ENCODE measurements at regions not wholly inside any gene's neighbourhood (a gene's known extent, or its start where the extent isn't known, plus 50 kb on each side); places are given as distances from the start of the nearest gene placed in this dataset.
"Not testable (repeated sequence)": the region's sequence is repeated elsewhere in the genome, so short reads cannot be mapped to it uniquely, and the experiment has no call there.

- no peak for DNase-seq
These were observed 775.9 kb upstream of the CDH9 start for GRCh38 chr5:27814286-27814685.

DNA sequence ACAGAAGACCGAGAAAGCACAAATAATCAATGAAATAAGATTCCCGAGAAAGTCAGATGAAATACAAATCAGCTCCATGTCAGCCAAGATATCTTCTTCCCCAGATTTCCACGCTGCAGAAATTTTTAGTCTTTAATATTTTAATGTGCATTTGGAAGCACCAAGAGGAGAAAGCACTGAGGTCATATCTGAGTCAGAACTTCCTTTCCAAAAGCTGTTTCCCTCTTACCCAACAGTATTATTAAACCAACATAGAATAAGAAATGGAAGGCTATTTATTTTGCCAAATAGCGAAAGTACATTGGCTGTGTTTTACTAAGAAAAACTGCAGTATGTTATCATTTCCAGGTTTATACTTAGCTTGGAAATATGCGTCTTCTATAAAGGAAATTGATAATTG lies 772.1 kb upstream of the CDH9 start:
- DNase-seq: no peak

- no peak for DNase-seq
These were observed 758.8 kb upstream of the CDH9 start for GRCh38 chr5:27797220-27797619.

GRCh38 chr5:27788184-27788583 lies 749.8 kb upstream of the CDH9 start:
- DNase-seq: no peak

- DNase-seq: no peak
These were observed 745.9 kb upstream of the CDH9 start for GRCh38 chr5:27784317-27784716.

DNA sequence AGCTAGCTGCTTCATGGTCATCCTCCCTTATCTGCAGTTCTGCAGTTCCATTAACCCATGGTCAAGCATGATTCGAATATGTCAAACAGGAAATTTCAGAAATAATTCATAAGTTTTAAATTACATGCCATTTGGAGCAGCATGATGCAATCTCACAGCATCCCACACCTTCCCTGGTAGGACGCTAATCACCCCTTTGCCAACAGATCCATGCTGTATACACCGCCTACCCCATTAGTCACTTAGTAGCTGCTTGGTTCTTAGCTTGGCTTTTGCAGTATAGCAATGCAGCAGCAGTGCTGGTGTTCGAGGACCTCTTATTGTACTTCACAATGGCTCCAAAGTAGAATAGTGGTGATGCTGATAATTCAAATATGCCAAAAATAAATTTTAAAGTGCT lies 739.7 kb upstream of the CDH9 start:
- no peak for DNase-seq

DNA sequence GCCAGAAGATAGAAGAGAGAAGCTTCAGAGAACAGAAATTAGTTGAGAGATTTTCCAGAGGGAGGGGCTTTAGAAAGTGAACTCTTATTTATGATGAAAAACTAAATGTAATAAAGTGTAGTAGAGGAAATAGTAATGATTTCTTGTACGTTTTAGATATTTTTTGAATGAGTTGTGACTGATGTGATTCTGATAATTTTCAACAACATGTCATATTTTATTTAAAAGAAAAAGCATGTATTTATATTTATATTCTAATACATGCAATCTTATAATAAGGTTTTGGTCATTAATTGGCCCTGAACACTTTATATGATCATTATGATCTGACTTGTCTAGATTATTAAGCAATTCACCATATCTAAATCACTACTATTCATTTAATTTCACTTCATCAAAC lies 735.2 kb upstream of the CDH9 start:
- DNase-seq: no peak

GRCh38 chr5:27773166-27773565 lies 734.8 kb upstream of the CDH9 start:
- DNase-seq: no peak

GRCh38 chr5:27769748-27770402 lies 731.5 kb upstream of the CDH9 start:
- DNase-seq: no peak

DNA sequence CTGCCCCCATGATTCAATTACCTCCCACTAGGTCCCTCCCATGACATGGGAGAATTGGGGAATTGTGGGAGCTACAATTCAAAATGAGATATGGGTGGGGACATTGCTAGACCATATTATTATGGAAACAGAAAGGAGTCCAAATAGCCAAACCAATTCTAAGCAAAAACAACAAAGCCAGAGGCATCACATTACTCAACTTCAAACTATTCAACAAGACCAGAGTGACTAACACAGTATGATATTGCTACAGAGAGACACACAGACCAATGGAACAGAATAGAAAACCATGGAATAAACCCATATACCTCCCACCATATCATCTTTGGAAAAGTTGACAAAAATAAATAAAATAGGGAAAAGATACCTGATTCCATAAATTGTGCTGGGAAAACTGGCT lies 710.5 kb upstream of the CDH9 start:
- DNase-seq: no peak

DNA sequence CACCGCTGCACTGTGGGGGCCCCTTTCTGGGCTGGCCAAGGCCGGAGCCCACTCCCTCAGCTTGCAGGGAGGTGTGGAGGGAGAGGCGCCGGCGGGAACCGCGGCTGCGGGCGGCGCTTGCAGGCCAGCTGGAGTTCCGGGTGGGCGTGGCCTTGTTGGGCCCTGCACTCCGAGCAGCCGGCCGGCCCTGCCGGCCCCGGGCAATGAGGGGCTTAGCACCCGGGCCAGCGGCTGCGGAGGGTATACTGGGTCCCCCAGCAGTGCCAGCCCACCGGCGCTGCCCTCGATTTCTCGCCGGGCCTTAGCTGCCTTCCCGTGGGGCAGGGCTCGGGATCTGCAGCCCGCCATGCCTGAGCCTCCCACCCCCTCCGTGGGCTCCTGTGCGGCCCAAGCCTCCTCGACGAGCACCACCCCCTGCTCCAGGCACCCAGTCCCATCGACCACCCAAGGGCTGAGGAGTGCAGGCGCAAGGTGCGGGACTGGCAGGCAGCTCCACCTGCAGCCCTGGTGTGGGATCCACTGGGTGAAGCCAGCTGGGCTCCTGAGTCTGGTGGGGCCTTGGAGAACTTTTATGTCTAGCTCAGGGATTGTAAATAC lies 705.1 kb upstream of the CDH9 start:
- not testable (repeated sequence) for DNase-seq

DNA sequence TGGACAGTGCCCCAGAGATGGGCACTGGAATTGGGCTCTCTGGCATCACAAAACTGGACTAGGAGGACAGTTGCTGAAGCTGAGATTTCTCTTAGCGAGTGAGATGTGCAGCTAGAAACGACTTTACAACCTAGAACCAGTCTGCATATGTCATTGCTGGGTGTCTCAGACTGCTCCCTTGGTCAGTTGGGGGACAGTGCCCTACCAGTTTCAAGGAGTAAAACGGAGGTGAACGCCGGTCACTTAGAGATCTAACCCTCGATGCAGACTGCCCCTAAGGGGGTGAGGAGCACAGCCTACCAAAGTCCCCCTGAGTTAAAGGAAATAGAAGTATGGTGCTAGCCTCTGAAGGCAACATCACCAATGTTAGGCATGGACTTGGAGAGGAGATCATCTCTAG lies 704.4 kb upstream of the CDH9 start:
- DNase-seq: no peak

DNA sequence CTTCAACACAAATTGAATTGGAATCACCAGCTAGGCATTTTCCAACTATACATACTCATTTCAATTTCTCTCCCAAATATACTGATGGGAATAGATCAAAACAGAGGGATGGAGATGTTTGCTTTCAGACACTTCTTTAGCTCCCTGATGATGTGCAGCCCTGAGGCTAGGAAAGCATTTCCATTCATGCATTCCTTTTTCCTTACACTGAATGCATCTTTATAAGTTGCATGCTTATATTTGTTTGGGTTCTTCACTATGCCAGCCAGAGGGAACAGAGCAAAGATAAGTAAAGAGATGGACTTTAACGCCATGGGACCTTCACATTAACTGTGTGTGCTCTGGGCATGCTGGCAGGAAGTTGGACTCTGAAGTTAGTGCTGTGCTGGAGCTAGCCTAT lies 696.5 kb upstream of the CDH9 start:
- DNase-seq: no peak

DNA sequence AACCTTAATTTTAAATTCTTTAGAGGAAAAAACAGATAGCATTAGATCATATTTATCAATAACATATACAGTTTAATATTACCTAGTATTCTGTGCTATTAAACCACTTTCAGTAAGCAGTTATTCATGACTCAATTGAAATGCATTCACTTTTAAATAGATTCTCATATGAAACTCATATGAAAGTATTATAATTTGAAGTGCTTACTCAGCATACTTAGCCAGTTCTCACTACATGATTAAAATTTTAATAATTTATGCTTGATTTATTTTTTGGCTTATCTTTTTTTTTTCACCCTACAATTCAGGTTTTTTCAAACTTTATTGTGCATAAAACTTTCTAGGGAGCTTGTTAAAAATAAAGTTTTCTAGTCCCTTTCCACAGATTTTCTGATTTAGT lies 694.9 kb upstream of the CDH9 start:
- DNase-seq: no peak

DNA sequence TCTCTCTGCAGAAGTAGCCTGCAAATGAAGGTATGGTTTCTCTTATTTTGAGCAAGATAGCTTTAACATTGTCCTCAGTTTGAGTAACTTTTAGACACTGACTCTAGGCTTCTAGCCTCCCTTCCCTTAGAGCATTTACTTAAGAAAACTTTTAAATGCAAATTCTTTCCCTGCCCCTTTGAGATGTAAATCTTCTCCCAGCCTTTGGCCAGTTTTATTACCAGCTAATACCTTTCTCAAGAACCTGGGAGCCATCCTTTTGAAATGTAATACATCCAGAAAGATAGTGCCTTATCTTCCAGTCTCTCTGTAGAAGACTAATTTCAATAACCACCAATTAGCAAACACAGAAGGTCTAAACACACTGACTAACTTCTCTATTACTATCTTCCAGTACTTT lies 688.9 kb upstream of the CDH9 start:
- no peak for DNase-seq

DNA sequence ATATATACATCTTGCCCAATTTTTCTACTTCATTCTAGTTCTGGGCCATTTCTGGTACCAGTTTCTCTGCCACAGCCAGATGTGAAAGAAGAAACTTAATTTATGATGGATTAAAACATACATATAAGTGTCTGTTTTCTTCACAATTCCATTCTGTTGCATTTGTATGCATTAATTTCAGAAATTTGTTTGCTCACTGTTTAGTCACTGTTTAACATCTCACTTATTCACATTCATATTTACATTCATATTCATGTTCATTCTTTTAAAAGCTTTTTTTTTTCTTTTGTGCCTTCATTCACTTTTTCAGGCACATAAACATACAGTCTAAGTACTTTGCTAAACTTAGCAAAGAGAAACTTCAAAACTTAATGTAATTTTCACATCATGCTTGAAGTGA lies 684.0 kb upstream of the CDH9 start:
- no peak for DNase-seq

GRCh38 chr5:27708534-27708933 lies 670.1 kb upstream of the CDH9 start:
- DNase-seq: no peak

DNA sequence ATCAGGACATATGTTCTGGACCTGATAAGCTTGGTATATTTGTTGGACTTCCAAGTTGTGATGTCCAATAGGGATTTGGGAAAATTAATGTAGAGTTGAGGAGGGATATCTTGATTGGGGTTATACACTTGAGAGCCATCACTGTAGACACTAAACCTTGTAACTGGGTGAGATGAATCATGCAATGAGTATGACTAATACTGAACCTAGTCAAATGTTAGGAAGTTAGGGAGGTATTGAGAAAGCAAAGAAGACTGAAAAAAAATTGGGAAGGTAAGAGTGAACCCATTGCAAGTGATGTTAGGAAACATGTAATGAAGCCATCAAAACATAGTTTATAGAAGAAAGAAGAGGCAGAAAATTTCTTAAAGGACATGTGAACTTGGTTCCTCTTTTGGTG lies 668.4 kb upstream of the CDH9 start:
- no peak for DNase-seq

GRCh38 chr5:27705661-27706060 lies 667.3 kb upstream of the CDH9 start:
- DNase-seq: no peak

DNA sequence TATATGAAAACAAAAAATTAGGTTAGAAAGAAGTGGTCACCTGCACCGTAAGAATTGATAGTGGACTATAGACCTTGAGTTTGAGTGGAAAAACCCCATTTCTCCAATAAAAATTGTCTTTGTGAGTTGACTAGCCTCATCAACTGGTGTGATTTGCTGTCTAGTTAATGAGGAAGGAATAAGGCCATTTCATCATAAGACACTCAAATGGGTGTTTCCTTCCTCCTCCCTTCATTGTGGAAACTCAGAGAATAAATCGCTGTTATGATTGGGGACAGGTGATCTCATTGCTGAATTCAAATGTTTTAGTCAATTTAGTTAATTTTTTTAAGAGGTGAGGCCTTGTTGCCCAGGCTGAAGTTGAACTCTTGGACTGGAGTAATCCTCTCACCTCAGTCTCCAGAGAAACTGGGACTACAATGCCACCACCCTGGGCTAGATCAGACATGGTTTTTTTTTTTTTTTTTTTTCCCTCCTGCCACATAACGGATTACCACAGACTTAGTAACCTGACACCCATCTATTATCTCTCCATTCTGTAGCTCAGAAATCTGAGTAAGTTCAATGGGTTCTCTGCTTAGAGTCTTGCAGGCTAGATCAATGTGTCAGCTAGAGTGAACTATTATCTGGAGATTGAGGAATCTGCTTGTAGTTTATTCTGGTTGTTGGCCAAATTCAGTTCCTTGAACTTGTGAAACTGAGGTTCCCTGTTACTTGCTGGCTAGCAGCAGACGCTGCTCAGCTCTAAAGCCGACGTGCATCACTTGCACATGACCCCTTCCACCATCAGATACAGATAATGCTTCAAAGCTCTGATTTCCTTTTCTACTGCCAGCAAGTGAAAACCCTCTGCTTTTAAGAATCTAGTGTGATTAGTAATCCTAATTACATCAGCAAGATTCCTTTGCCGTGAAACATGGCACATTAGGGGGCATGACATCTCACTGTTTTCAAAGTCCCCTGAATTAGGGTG lies 663.8 kb upstream of the CDH9 start:
- no peak for DNase-seq

DNA sequence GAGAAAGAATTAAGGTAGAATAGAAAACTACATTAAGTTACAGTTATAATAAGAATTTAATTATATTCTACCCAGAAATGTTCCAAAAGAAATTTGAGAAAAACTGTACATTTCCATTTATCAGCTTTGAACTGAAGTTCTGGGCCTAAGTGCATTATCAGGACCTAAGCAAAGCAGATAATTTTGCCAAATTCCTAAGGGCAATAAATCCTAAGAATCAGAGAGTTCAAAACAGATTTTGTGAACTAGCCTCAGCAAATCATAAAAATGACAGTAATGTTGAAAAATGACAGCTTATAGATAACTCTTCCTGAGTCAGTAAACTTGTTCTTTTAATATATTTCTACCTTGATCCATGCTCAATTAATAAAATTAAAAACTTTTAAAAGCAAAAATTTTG lies 662.1 kb upstream of the CDH9 start:
- DNase-seq: no peak

GRCh38 chr5:27682600-27682999 lies 644.2 kb upstream of the CDH9 start:
- DNase-seq: no peak

GRCh38 chr5:27652505-27652904 lies 614.1 kb upstream of the CDH9 start:
- no peak for DNase-seq

- DNase-seq: no peak
These were observed 600.7 kb upstream of the CDH9 start for GRCh38 chr5:27639005-27639612.
